OCI-LY3 (cell line): ENCODE measurements at regions not wholly inside any gene's neighbourhood (a gene's known extent, or its start where the extent isn't known, plus 50 kb on each side); places are given as distances from the start of the nearest gene placed in this dataset.

Source experiments
- H2AFZ ChIP-seq: fragments of 200-600, 300-600 bp; shearing (Covaris generic); 2 replicates; pipeline ENCODE4 v1.6.0; 2014; ENCODE audit warnings: antibody characterized with exemption, low read depth, low read length
- H3K27ac ChIP-seq: fragments of 200-600, 300-600 bp; sonication (generic); 2 replicates; pipeline ENCODE4 v1.5.1; 2014; ENCODE audit warnings: mild to moderate bottlenecking, low read length, moderate library complexity, mixed read lengths
- H3K27me3 ChIP-seq: fragments of 200-600, 300-600 bp; sonication (generic); 2 replicates; pipeline ENCODE4 v1.6.1; 2014; ENCODE audit warnings: low read depth, low read length, mixed read lengths
- H3K36me3 ChIP-seq: fragments of 200-600, 300-600 bp; sonication (generic); replicated peaks from 2 replicates; pipeline ENCODE3; 2014; ENCODE audit warnings: low read depth, low read length, mixed read lengths
- H3K4me1 ChIP-seq: fragments of 300-600, 200-600 bp; sonication (generic); 2 replicates; pipeline ENCODE4 v1.6.1; 2014; ENCODE audit warnings: low read length, mixed read lengths
- H3K4me2 ChIP-seq: fragments of 200-600, 300-600 bp; sonication (generic); 2 replicates; pipeline ENCODE4 v1.6.1; 2014; ENCODE audit warnings: low read length, mixed read lengths
- H3K4me3 ChIP-seq: fragments of 300-600, 200-600 bp; sonication (generic); 2 replicates; pipeline ENCODE4 v1.5.1; 2014; ENCODE audit warnings: antibody characterized with exemption, mild to moderate bottlenecking, low read length, moderate library complexity
- H3K79me2 ChIP-seq: fragments of 300-600, 200-600 bp; shearing (Covaris generic); 2 replicates; pipeline ENCODE4 v1.6.1; 2014; ENCODE audit warnings: mild to moderate bottlenecking, low read length, mixed read lengths
- H3K9ac ChIP-seq: fragments of 300-600, 200-600 bp; shearing (Covaris generic); 2 replicates; pipeline ENCODE4 v1.6.0; 2014; ENCODE audit warnings: mild to moderate bottlenecking, low read length, moderate library complexity
- H3K9me3 ChIP-seq: fragments of 200-600, 300-600 bp; shearing (Covaris generic); 2 replicates; pipeline ENCODE4 v1.6.1; 2014; ENCODE audit warnings: low read length, mixed read lengths; ENCODE audit not compliant: insufficient read depth
- H4K20me1 ChIP-seq: fragments of 200-600, 300-600 bp; sonication (generic); 2 replicates; pipeline ENCODE4 v1.6.1; 2016; ENCODE audit warnings: low read length, mixed read lengths; ENCODE audit not compliant: insufficient read depth
- EZH2phosphoT487 ChIP-seq: fragments of 200-600 bp; shearing (Covaris generic); IDR thresholded peaks from 2 replicates; pipeline ENCODE4 v1.6.1; 2018; ENCODE audit warnings: antibody characterized with exemption, mixed run types, low read depth
- TF ChIP-seq, protein P1 (sequence below): fragments of 200-600, 300-600 bp; sonication (generic); IDR thresholded peaks from 2 replicates; pipeline ENCODE4 v1.5.1; 2014; ENCODE audit warnings: antibody characterized with exemption, low read length, low read depth

DNA sequence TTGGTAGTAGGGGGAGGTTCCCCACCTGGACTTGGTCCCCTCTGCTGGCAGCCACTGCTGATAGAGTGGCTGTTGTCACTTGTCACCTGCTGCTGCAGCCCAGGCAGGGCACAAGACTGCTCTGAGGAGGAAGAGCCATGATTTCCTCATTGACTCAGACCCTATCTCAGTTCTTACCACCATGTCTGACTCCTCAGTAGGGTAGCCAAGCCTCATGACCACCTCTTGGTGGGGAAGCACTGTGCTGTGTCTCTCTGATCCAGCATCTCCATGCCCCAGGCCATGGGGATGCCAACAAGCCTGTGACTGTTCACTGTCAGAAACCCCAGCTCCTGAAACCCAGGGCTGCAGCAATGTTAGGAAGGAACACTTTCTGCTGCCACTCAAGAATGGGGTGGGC lies 173.0 kb downstream of the WSCD1 start:
- TF ChIP-seq, protein P1, sequence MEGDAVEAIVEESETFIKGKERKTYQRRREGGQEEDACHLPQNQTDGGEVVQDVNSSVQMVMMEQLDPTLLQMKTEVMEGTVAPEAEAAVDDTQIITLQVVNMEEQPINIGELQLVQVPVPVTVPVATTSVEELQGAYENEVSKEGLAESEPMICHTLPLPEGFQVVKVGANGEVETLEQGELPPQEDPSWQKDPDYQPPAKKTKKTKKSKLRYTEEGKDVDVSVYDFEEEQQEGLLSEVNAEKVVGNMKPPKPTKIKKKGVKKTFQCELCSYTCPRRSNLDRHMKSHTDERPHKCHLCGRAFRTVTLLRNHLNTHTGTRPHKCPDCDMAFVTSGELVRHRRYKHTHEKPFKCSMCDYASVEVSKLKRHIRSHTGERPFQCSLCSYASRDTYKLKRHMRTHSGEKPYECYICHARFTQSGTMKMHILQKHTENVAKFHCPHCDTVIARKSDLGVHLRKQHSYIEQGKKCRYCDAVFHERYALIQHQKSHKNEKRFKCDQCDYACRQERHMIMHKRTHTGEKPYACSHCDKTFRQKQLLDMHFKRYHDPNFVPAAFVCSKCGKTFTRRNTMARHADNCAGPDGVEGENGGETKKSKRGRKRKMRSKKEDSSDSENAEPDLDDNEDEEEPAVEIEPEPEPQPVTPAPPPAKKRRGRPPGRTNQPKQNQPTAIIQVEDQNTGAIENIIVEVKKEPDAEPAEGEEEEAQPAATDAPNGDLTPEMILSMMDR: no peak
- no peak for TF ChIP-seq EZH2phosphoT487
- H3K9me3 ChIP-seq: no peaks in the 10 kb centered on the region
- H3K27me3 ChIP-seq: no peaks in the 10 kb centered on the region
- no peak overlapping the region for H3K4me2 ChIP-seq
- H3K4me3 ChIP-seq: no peak overlapping the region
- H3K4me1 ChIP-seq: 0 out of 2 replicates have a peak, but pooled peaks cover 2% of the 10 kb centered on the region
- no peak overlapping the region for H2AFZ ChIP-seq
- H3K79me2 ChIP-seq: no peaks in the 10 kb centered on the region
- H3K36me3 ChIP-seq: no peaks in the 10 kb centered on the region
- no peaks in the 10 kb centered on the region for H4K20me1 ChIP-seq
- no peak overlapping the region for H3K9ac ChIP-seq
- no peak overlapping the region for H3K27ac ChIP-seq

DNA sequence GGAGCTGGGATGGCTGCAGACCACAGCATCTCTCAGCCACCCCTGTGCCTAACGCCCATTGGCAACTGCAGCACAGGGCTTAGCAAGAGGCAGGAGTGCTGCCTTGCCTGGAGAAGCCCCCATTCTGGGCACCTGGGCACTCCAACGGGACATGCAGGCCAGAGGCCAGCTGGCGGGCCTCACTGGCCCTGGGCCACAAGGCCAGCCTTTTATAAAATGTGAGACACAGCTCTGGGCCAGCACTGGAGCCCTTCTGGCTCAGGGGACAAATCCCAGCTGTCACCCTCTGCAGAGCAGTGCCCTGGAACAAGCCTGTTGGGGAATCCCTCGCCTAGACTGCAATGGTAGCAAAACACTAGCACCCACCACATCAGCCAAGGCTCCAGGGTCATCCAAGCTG lies 171.8 kb downstream of the WSCD1 start:
- Histone ChIP-seq H3K27me3 (no peaks in the 10 kb centered on the region), H3K4me2 (no peak overlapping the region), H4K20me1 (no peaks in the 10 kb centered on the region), H2AFZ (no peak overlapping the region), H3K36me3 (no peaks in the 10 kb centered on the region), H3K79me2 (no peaks in the 10 kb centered on the region), H3K27ac (no peak overlapping the region), H3K4me1 (0 out of 2 replicates have a peak, but pooled peaks cover 3% of the 10 kb centered on the region), H3K4me3 (no peak overlapping the region), H3K9ac (no peak overlapping the region), H3K9me3 (no peaks in the 10 kb centered on the region)
- TF ChIP-seq, protein P1: no peak
- no peak for TF ChIP-seq EZH2phosphoT487

DNA sequence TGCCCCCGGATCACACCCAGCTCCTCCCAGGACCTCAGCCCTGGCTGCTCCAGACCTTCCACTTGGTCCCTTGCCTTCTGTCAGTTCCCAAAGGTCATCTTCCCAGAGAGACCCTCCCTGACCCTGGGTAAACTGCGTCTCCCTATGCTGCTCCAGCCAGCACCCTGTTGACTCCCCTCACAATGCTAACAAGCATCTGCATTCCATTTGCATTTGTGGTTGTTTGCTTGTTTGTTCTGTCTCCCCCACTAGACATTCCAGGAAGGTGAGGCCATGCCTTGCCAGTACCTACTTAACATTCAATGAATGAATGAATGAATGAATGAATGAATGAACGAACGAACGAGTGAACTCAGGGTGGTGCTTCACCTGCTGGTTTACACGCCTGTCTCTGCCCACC lies 171.2 kb downstream of the WSCD1 start:
- H2AFZ ChIP-seq: no peak overlapping the region
- no peak overlapping the region for H3K9ac ChIP-seq
- no peaks in the 10 kb centered on the region for H3K79me2 ChIP-seq
- H3K27me3 ChIP-seq: no peaks in the 10 kb centered on the region
- H3K4me1 ChIP-seq: 0 out of 2 replicates have a peak, but pooled peaks cover 3% of the 10 kb centered on the region
- no peaks in the 10 kb centered on the region for H3K36me3 ChIP-seq
- H3K4me2 ChIP-seq: no peak overlapping the region
- no peaks in the 10 kb centered on the region for H4K20me1 ChIP-seq
- H3K27ac ChIP-seq: no peak overlapping the region
- H3K4me3 ChIP-seq: no peak overlapping the region
- H3K9me3 ChIP-seq: no peaks in the 10 kb centered on the region
- TF ChIP-seq, protein P1: no peak
- TF ChIP-seq EZH2phosphoT487: no peak

DNA sequence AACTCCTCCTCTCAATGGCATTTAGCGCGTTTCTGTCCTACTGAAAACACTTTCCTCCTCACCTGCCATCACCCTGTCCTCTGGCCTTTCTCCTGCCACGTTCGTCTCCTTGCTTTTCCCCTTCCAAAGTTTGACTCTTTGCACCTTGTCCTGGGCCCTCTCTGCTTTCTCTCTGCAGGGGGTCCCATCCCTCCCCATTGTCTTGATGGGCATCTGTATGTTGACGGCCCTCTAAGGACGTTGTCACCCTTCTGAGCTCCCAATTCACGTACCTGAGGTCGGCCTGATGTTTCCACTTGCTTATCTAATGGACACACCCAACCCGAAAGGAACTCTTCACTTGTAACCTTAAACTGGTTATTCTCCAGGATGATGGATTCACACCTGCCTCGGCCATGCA lies 170.4 kb downstream of the WSCD1 start:
- no peaks in the 10 kb centered on the region for H4K20me1 ChIP-seq
- no peak overlapping the region for H3K4me3 ChIP-seq
- no peaks in the 10 kb centered on the region for H3K27me3 ChIP-seq
- H3K4me2 ChIP-seq: no peak overlapping the region
- H3K27ac ChIP-seq: no peak overlapping the region
- TF ChIP-seq, protein P1: no peak
- no peak for TF ChIP-seq EZH2phosphoT487
- no peak overlapping the region for H3K9ac ChIP-seq
- 0 out of 2 replicates have a peak, but pooled peaks cover 3% of the 10 kb centered on the region for H3K4me1 ChIP-seq
- no peak overlapping the region for H2AFZ ChIP-seq
- H3K9me3 ChIP-seq: no peaks in the 10 kb centered on the region
- no peaks in the 10 kb centered on the region for H3K79me2 ChIP-seq
- H3K36me3 ChIP-seq: no peaks in the 10 kb centered on the region
